PFSK-1 (cell line): ENCODE measurements at regions not wholly inside any gene's neighbourhood (a gene's known extent, or its start where the extent isn't known, plus 50 kb on each side); places are given as distances from the start of the nearest gene placed in this dataset.

ENCODE experiments used
- FOXP2 ChIP-seq: optimal IDR thresholded peaks from 2 replicates; pipeline ENCODE3; 2011; ENCODE audit warnings: borderline replicate concordance, control low read depth, inconsistent platforms; ENCODE audit not compliant: insufficient read depth; ENCODE audit errors: extremely low read length, extremely low read depth
- POLR2AphosphoS5 ChIP-seq: IDR thresholded peaks from 2 replicates; pipeline ENCODE4 v1.6.1; 2012; ENCODE audit warnings: low read depth, mild to moderate bottlenecking, control low read depth, low read length, moderate library complexity
- REST ChIP-seq, 2 experiments: IDR thresholded peaks; 2 replicates each; pipeline versions ENCODE4 v1.6.1 to v1.8.0; 2011 to 2012; ENCODE audit warnings: low read depth in 2 of 2, low read length in 2 of 2, control low read depth in 1 of 2, inconsistent platforms in 1 of 2, mild to moderate bottlenecking in 1 of 2, moderate library complexity in 1 of 2; ENCODE audit not compliant: insufficient read depth in 1 of 2
- SIN3A ChIP-seq: IDR thresholded peaks from 2 replicates; pipeline ENCODE4 v1.6.1; 2012; ENCODE audit warnings: mild to moderate bottlenecking, low read length, moderate library complexity, borderline replicate concordance; ENCODE audit not compliant: insufficient read depth
- TAF1 ChIP-seq: IDR thresholded peaks from 2 replicates; pipeline ENCODE4 v1.6.1; 2012; ENCODE audit warnings: low read length, control low read depth, borderline replicate concordance; ENCODE audit not compliant: insufficient read depth

- TF ChIP-seq SIN3A (no peak), REST (IDR thresholded peaks at IDR 0.05; ENCODE audit: insufficient read depth in 1 of 2, low read depth in 2 of 2, low read length in 2 of 2) (no peak), TAF1 (no peak), POLR2AphosphoS5 (no peak), FOXP2 (no peak)
Observed at GRCh38 chr3:30370681-30371271, 235.6 kb upstream of the TGFBR2 start.

GRCh38 chr3:30372837-30373236 lies 233.6 kb upstream of the TGFBR2 start:
- TF ChIP-seq POLR2AphosphoS5: no peak
- no peak for TF ChIP-seq SIN3A
- no peak for TF ChIP-seq TAF1
- TF ChIP-seq FOXP2: no peak
- TF ChIP-seq REST (IDR thresholded peaks at IDR 0.05; ENCODE audit: insufficient read depth in 1 of 2, low read depth in 2 of 2, low read length in 2 of 2): no peak

GRCh38 chr3:30384546-30385072 lies 221.8 kb upstream of the TGFBR2 start:
- TF ChIP-seq TAF1: no peak
- TF ChIP-seq REST (IDR thresholded peaks at IDR 0.05; ENCODE audit: insufficient read depth in 1 of 2, low read depth in 2 of 2, low read length in 2 of 2): no peak
- no peak for TF ChIP-seq POLR2AphosphoS5
- no peak for TF ChIP-seq SIN3A
- no peak for TF ChIP-seq FOXP2

GRCh38 chr3:30393079-30393478 lies 213.3 kb upstream of the TGFBR2 start:
- TF ChIP-seq FOXP2 (no peak), SIN3A (no peak)

- TF ChIP-seq FOXP2 (no peak), POLR2AphosphoS5 (no peak), REST (IDR thresholded peaks at IDR 0.05; ENCODE audit: insufficient read depth in 1 of 2, low read depth in 2 of 2, low read length in 2 of 2) (no peak), SIN3A (no peak), TAF1 (no peak)
Observed at GRCh38 chr3:30397030-30397429, 209.4 kb upstream of the TGFBR2 start.
